ENCODE measurements at regions not wholly inside any gene's neighbourhood (a gene's known extent, or its start where the extent isn't known, plus 50 kb on each side); places are given as distances from the start of the nearest gene placed in this dataset.

DNA sequence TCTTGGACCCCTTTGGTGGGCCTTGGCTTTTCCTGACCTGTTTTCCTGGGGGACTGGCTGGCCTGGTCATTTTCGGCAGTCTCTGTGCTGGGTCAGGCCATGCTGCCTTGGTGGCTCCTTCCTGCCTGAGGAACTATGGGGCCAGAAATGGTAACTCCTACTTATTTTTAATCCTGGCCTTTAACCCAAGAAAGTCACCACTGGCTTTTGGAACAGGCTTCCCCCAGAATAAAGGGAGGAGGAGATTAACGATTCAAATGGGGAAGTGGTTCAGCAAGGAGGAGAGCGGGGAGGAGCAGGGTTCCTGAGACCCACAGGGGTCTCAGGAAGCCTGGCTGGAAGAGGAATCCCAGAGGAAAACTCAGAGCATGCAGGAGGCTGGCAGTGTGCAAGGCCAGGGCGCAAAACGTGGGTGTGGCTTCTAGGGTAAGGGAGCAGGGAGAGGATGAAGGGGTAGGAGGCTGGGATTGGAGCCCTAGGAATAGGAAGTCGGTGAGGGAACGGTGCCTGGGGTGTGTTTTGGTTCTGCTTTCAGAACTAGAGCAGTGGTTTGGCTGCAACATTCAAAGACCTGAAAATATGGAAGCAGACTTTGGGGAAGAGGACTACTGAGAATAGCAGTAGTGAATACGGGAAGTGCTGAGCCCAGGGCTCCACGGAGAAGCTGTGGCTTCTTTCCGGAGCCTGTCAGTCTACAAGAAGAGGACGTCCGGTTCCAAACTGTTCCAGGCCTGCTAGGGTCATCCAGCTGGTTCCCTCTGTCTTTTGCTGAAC lies 271.1 kb upstream of the KLF4 start:
- TF ChIP-seq, protein P1, sequence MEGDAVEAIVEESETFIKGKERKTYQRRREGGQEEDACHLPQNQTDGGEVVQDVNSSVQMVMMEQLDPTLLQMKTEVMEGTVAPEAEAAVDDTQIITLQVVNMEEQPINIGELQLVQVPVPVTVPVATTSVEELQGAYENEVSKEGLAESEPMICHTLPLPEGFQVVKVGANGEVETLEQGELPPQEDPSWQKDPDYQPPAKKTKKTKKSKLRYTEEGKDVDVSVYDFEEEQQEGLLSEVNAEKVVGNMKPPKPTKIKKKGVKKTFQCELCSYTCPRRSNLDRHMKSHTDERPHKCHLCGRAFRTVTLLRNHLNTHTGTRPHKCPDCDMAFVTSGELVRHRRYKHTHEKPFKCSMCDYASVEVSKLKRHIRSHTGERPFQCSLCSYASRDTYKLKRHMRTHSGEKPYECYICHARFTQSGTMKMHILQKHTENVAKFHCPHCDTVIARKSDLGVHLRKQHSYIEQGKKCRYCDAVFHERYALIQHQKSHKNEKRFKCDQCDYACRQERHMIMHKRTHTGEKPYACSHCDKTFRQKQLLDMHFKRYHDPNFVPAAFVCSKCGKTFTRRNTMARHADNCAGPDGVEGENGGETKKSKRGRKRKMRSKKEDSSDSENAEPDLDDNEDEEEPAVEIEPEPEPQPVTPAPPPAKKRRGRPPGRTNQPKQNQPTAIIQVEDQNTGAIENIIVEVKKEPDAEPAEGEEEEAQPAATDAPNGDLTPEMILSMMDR (IDR thresholded peaks at IDR 0.05) = no peak
- TF ChIP-seq POLR2AphosphoS5 (IDR thresholded peaks at IDR 0.05) = no peak
- no peak for TF ChIP-seq POLR2A (IDR thresholded peaks at IDR 0.05)
